Caco-2 (cell line): ENCODE measurements at regions not wholly inside any gene's neighbourhood (a gene's known extent, or its start where the extent isn't known, plus 50 kb on each side); places are given as distances from the start of the nearest gene placed in this dataset.

ENCODE experiments used
- BruUV-seq: library from RNA; stranded (reverse); fragments of 400-500 nt; replicated peaks from 2 replicates; lab custom pipeline; 2021; lab: Mats Ljungman, UMichigan
- CTCF ChIA-PET: fragments of 300-600 bp; sonication (Branson Sonifier 250); formaldehyde crosslinking; loops from one replicate; lab custom pipeline; 2022; ENCODE audit warnings: antibody characterized with exemption; lab: Charles Lee
- POLR2A ChIA-PET: fragments of 300-600 bp; sonication (Branson Sonifier 250); formaldehyde crosslinking; loops from one replicate; lab custom pipeline; 2022; ENCODE audit warnings: antibody characterized with exemption; lab: Charles Lee
- DNase-seq, 2 experiments: peaks; one replicate each; pipeline versions ENCODE4 v3.0.0 to v3.0.0-alpha.2; 2020 to 2022
- H3K27me3 ChIP-seq: replicated peaks from 2 replicates; pipeline ENCODE4 v1.6.0; 2011; ENCODE audit warnings: low read length; ENCODE audit not compliant: control insufficient read depth, insufficient read depth
- H3K36me3 ChIP-seq: 2 replicates; pipeline ENCODE4 v1.5.1; 2011; ENCODE audit warnings: low read length; ENCODE audit not compliant: control insufficient read depth, insufficient read depth
- H3K4me1 ChIP-seq: fragments of 250-450 bp; sonication (Bioruptor Pico); 2 replicates; pipeline ENCODE4 v1.5.1; 2020; ENCODE audit warnings: mild to moderate bottlenecking
- H3K4me3 ChIP-seq: 2 replicates; pipeline ENCODE4 v1.5.1; 2011; ENCODE audit warnings: low read depth, mild to moderate bottlenecking, control low read depth, low read length
- H3K9me3 ChIP-seq: fragments of 250-450 bp; sonication (Bioruptor Pico); 2 replicates; pipeline ENCODE4 v1.5.1; 2020; ENCODE audit warnings: mild to moderate bottlenecking, moderate library complexity
- H3K27ac Mint-ChIP-seq: one replicate; pipeline ENCODE4 v1.8.0; 2022; ENCODE audit warnings: mixed read lengths; ENCODE audit not compliant: unreplicated experiment
- H3K27me3 Mint-ChIP-seq: one replicate; pipeline ENCODE4 v1.8.0; 2022; ENCODE audit warnings: mixed read lengths; ENCODE audit not compliant: insufficient read depth, unreplicated experiment
- H3K36me3 Mint-ChIP-seq: one replicate; pipeline ENCODE4 v1.8.0; 2022; ENCODE audit warnings: mild to moderate bottlenecking, mixed read lengths; ENCODE audit not compliant: insufficient read depth, unreplicated experiment
- H3K4me1 Mint-ChIP-seq: one replicate; pipeline ENCODE4 v1.8.0; 2022; ENCODE audit warnings: low read depth, mixed read lengths; ENCODE audit not compliant: unreplicated experiment
- H3K4me3 Mint-ChIP-seq: one replicate; pipeline ENCODE4 v1.8.0; 2022; ENCODE audit warnings: mild to moderate bottlenecking, moderate library complexity, mixed read lengths; ENCODE audit not compliant: unreplicated experiment
- H3K9me3 Mint-ChIP-seq: one replicate; pipeline ENCODE4 v1.8.0; 2022; ENCODE audit warnings: mixed read lengths; ENCODE audit not compliant: unreplicated experiment
- CTCF ChIP-seq, 2 experiments: fragments of 200-600 bp in 1 of 2; IDR thresholded peaks; 1 replicate in 1 of 2; 2 replicates in 1 of 2; pipeline versions ENCODE4 v1.5.1 to v1.8.0; 2011 to 2022; ENCODE audit warnings: antibody characterized with exemption in 1 of 2, control low read depth in 1 of 2, inconsistent platforms in 1 of 2, low read depth in 1 of 2, low read length in 1 of 2, mild to moderate bottlenecking in 1 of 2, moderate library complexity in 1 of 2; ENCODE audit not compliant: insufficient read depth in 1 of 2, severe bottlenecking in 1 of 2, unreplicated experiment in 1 of 2
- intact Hi-C: fragments of 100-400 bp; cut with micrococcal nuclease; formaldehyde crosslinking; loops from one replicate; pipeline ENCODE4 v1.10.0; 2022; ENCODE audit not compliant: unreplicated experiment

- TF ChIP-seq CTCF (IDR thresholded peaks at IDR 0.05; ENCODE audit: insufficient read depth in 1 of 2, low read depth in 1 of 2, low read length in 1 of 2, severe bottlenecking in 1 of 2, unreplicated experiment in 1 of 2) = no peak
- DNase-seq = no peak
- Histone ChIP-seq H3K4me1 (no peaks in the 10 kb centered on the region), H3K4me3 (no peak overlapping the region), H3K9me3 (peaks cover 3% of the 10 kb centered on the region; the same call in 1 of the 2 replicates), H3K36me3 (no peaks in the 10 kb centered on the region), H3K27me3 (no peaks in the 10 kb centered on the region)
- intact Hi-C loops = no loop called here
- no TSS peak for BruUV-seq
- CTCF ChIA-PET = no interaction called here
- Mint-ChIP-seq H3K4me3 (no peak overlapping the region), H3K27me3 (no peaks in the 10 kb centered on the region), H3K9me3 (no peaks in the 10 kb centered on the region), H3K36me3 (no peaks in the 10 kb centered on the region), H3K27ac (no peak overlapping the region), H3K4me1 (peaks cover 7% of the 10 kb centered on the region)
- POLR2A ChIA-PET = no interaction called here
Observed at GRCh38 chr5:121628783-121629182, 222.9 kb upstream of the FTMT start.

GRCh38 chr5:121630402-121630801 is 221.3 kb upstream of the FTMT start:
- no TSS peak for BruUV-seq
- Mint-ChIP-seq H3K27me3 (no peaks in the 10 kb centered on the region), H3K4me3 (no peak overlapping the region), H3K27ac (no peak overlapping the region), H3K9me3 (no peaks in the 10 kb centered on the region), H3K4me1 (peaks cover 7% of the 10 kb centered on the region), H3K36me3 (no peaks in the 10 kb centered on the region)
- ChIA-PET CTCF (no interaction called here), POLR2A (no interaction called here)
- DNase-seq = peak in 1 of 2 experiments; percentile 28
- intact Hi-C loops = loop anchor here (1.0 to 2.0 kb wide), 2 partner anchors 240 to 320 kb away; no protein-coding TSS in a partner anchor
- TF ChIP-seq CTCF (IDR thresholded peaks at IDR 0.05; ENCODE audit: insufficient read depth in 1 of 2, low read depth in 1 of 2, low read length in 1 of 2, severe bottlenecking in 1 of 2, unreplicated experiment in 1 of 2) = peak; percentile 17 to 51
- no peaks in the 10 kb centered on the region for H3K27me3 ChIP-seq
- no peaks in the 10 kb centered on the region for H3K4me1 ChIP-seq
- no peaks in the 10 kb centered on the region for H3K36me3 ChIP-seq
- no peak overlapping the region for H3K4me3 ChIP-seq
- H3K9me3 ChIP-seq = peaks cover 3% of the 10 kb centered on the region; the same call in 1 of the 2 replicates

- no peaks in the 10 kb centered on the region for H3K27me3 ChIP-seq
- CTCF ChIA-PET = no interaction called here
- Mint-ChIP-seq H3K4me1 (peaks cover 7% of the 10 kb centered on the region), H3K27ac (no peak overlapping the region), H3K4me3 (no peak overlapping the region), H3K27me3 (no peaks in the 10 kb centered on the region), H3K36me3 (no peaks in the 10 kb centered on the region), H3K9me3 (no peaks in the 10 kb centered on the region)
- DNase-seq = no peak
- no TSS peak for BruUV-seq
- peaks cover 3% of the 10 kb centered on the region; the same call in 1 of the 2 replicates for H3K9me3 ChIP-seq
- no peak for TF ChIP-seq CTCF (IDR thresholded peaks at IDR 0.05; ENCODE audit: insufficient read depth in 1 of 2, low read depth in 1 of 2, low read length in 1 of 2, severe bottlenecking in 1 of 2, unreplicated experiment in 1 of 2)
- no peak overlapping the region for H3K4me3 ChIP-seq
- H3K36me3 ChIP-seq = no peaks in the 10 kb centered on the region
- H3K4me1 ChIP-seq = no peaks in the 10 kb centered on the region
- intact Hi-C loops = no loop called here
- POLR2A ChIA-PET = no interaction called here
Observed at GRCh38 chr5:121634946-121635345, 216.7 kb upstream of the FTMT start.
